A549 (cell line): ENCODE measurements at regions not wholly inside any gene's neighbourhood (a gene's known extent, or its start where the extent isn't known, plus 50 kb on each side); places are given as distances from the start of the nearest gene placed in this dataset.

Experiments
- ATAC-seq, 2 experiments: fragments of 200-7000 bp in 1 of 2; fragments of >200 bp in 1 of 2; cut with Nextera tagmentation in 1 of 2; cut with Tn5 transposase in 1 of 2; 3 replicates each; pipeline versions ENCODE4 v1.8.0 to v1.9.1; 2018 to 2020; ENCODE audit warnings: mild to moderate bottlenecking in 1 of 2, moderate library complexity in 1 of 2
- CTCF ChIA-PET: fragments of 300-600 bp; sonication (Branson Sonifier 250); formaldehyde crosslinking; extraction: SDS; loops from one replicate; lab custom pipeline; 2021; ENCODE audit warnings: antibody characterized with exemption, inconsistent platforms; lab: Yijun Ruan, JAX
- POLR2A ChIA-PET: fragments of 350-600 bp; formaldehyde crosslinking; extraction: SDS; loops from one replicate; lab custom pipeline; 2021; ENCODE audit warnings: antibody characterized with exemption, inconsistent platforms; lab: Yijun Ruan, JAX
- DNase-seq, 2 experiments: peaks; one replicate each; pipeline versions ENCODE4 v3.0.0 to v3.0.0-alpha.2; 2011 to 2016; ENCODE audit warnings: low read depth in 1 of 2, low spot score in 1 of 2
- FAIRE-seq: peaks from 2 replicates; lab custom pipeline; 2011; peaks lifted over from hg19 to GRCh38; lab: Jason Lieb, UNC
- H3K27ac ChIP-seq, 2 experiments: fragments of >200 bp; sonication (Bioruptor Twin); formaldehyde crosslinking; 3 replicates each; pipeline ENCODE4 v1.5.1; 2016 to 2017
- H3K4me1 ChIP-seq: fragments of >200 bp; sonication (Bioruptor Twin); formaldehyde crosslinking; 3 replicates; pipeline ENCODE4 v1.6.1; 2016
- H3K4me2 ChIP-seq: fragments of >200 bp; sonication (Bioruptor Twin); formaldehyde crosslinking; 3 replicates; pipeline ENCODE4 v1.6.1; 2016
- H3K4me3 ChIP-seq: fragments of >200 bp; sonication (Bioruptor Twin); formaldehyde crosslinking; 3 replicates; pipeline ENCODE4 v1.5.1; 2016
- H3K9me3 ChIP-seq: fragments of >200 bp; sonication (Bioruptor Twin); formaldehyde crosslinking; 3 replicates; pipeline ENCODE4 v1.6.1; 2016
- BHLHE40 ChIP-seq: IDR thresholded peaks from 2 replicates; pipeline ENCODE4 v1.6.1; 2012; ENCODE audit warnings: low read depth, low read length, inconsistent platforms
- CHD2 ChIP-seq: fragments of 150-350 bp; IDR thresholded peaks from 2 replicates; pipeline ENCODE4 v1.6.1; 2014; ENCODE audit warnings: low read length; ENCODE audit not compliant: partially characterized antibody
- CHD4 ChIP-seq: fragments of 200-600 bp; sonication (generic); IDR thresholded peaks from 2 replicates; pipeline ENCODE4 v1.6.1; 2016; ENCODE audit warnings: antibody characterized with exemption, mild to moderate bottlenecking, borderline replicate concordance
- EHMT2 ChIP-seq: fragments of 200-600 bp; sonication (generic); IDR thresholded peaks from 2 replicates; pipeline ENCODE4 v1.6.1; 2016; ENCODE audit warnings: antibody characterized with exemption, low read depth, mild to moderate bottlenecking, moderate library complexity
- ESRRA ChIP-seq: fragments of 150-350 bp; IDR thresholded peaks from 2 replicates; pipeline ENCODE4 v1.6.1; 2014; ENCODE audit warnings: mild to moderate bottlenecking, low read length, borderline replicate concordance
- FOSL2 ChIP-seq, 2 experiments: fragments of 450-650 bp in 1 of 2; fragments of >200 bp in 1 of 2; sonication (Bioruptor Twin) in 1 of 2; formaldehyde crosslinking; IDR thresholded peaks; 2 replicates each; pipeline versions ENCODE4 v1.5.0 to v1.6.1; 2016 to 2020; ENCODE audit warnings: mild to moderate bottlenecking in 1 of 2, moderate library complexity in 1 of 2
- HDAC2 ChIP-seq: fragments of 200-600 bp; sonication (generic); IDR thresholded peaks from 2 replicates; pipeline ENCODE4 v1.6.1; 2016
- HEYL ChIP-seq: fragments of 250-450 bp; sonication (Bioruptor Pico); IDR thresholded peaks from 2 replicates; pipeline ENCODE4 v1.8.0; 2021; ENCODE audit warnings: mild to moderate bottlenecking, moderate library complexity
- HOXB13 ChIP-seq: fragments of 250-450 bp; sonication (Bioruptor Pico); IDR thresholded peaks from 2 replicates; pipeline ENCODE4 v1.5.0; 2020; ENCODE audit warnings: low read depth, mild to moderate bottlenecking, moderate library complexity
- HOXB5 ChIP-seq: fragments of 250-450 bp; sonication (Bioruptor Pico); IDR thresholded peaks from 2 replicates; pipeline ENCODE4 v1.5.0; 2020; ENCODE audit warnings: mild to moderate bottlenecking, moderate library complexity
- JUN ChIP-seq, 2 experiments: fragments of >200 bp; sonication (Bioruptor Twin); formaldehyde crosslinking; IDR thresholded peaks; 2 replicates in 1 of 2; 3 replicates in 1 of 2; pipeline ENCODE4 v1.6.1; 2016 to 2017
- KDM1A ChIP-seq: fragments of 200-600 bp; sonication (generic); IDR thresholded peaks from 2 replicates; pipeline ENCODE4 v1.6.1; 2016; ENCODE audit warnings: low read depth, mild to moderate bottlenecking
- MAZ ChIP-seq: fragments of 150-350 bp; IDR thresholded peaks from 2 replicates; pipeline ENCODE4 v1.6.1; 2014; ENCODE audit warnings: antibody characterized with exemption, low read depth, low read length, borderline replicate concordance
- NFE2L2 ChIP-seq: fragments of 150-350 bp; conservative IDR thresholded peaks from 2 replicates; pipeline ENCODE4 v1.6.1; 2014; ENCODE audit warnings: low read length
- NR3C1 ChIP-seq: fragments of >200 bp; sonication (Bioruptor Twin); formaldehyde crosslinking; IDR thresholded peaks from 3 replicates; pipeline ENCODE4 v1.6.1; 2017
- PHF8 ChIP-seq: fragments of 200-600 bp; sonication (generic); IDR thresholded peaks from 2 replicates; pipeline ENCODE4 v1.6.1; 2016; ENCODE audit warnings: low read depth, mild to moderate bottlenecking, antibody characterized with exemption, moderate library complexity, borderline replicate concordance
- POLR2AphosphoS2 ChIP-seq: conservative IDR thresholded peaks from 2 replicates; pipeline ENCODE4 v1.6.1; 2012; ENCODE audit warnings: low read length, improper control_type of control experiment, inconsistent platforms
- RAD21 ChIP-seq, 2 experiments: fragments of >200 bp in 1 of 2; sonication (Bioruptor Twin) in 1 of 2; formaldehyde crosslinking in 1 of 2; IDR thresholded peaks in 1 of 2; conservative IDR thresholded peaks in 1 of 2; 2 replicates in 1 of 2; 3 replicates in 1 of 2; pipeline ENCODE4 v1.6.1; 2012 to 2018; ENCODE audit warnings: inconsistent platforms in 1 of 2
- RARB ChIP-seq: fragments of 250-450 bp; sonication (Bioruptor Pico); IDR thresholded peaks from 2 replicates; pipeline ENCODE4 v1.8.0; 2021; ENCODE audit warnings: mild to moderate bottlenecking, moderate library complexity
- RCOR1 ChIP-seq: fragments of 150-350 bp; IDR thresholded peaks from 2 replicates; pipeline ENCODE4 v1.6.1; 2014; ENCODE audit warnings: antibody characterized with exemption, low read length, low read depth
- RFX5 ChIP-seq: fragments of 450-650 bp; IDR thresholded peaks from 2 replicates; pipeline ENCODE4 v1.7.1; 2014; ENCODE audit warnings: antibody characterized with exemption, mild to moderate bottlenecking, moderate library complexity
- TP53 ChIP-seq: fragments of 250-450 bp; sonication (Bioruptor Pico); IDR thresholded peaks from 2 replicates; pipeline ENCODE4 v1.5.0; 2021; ENCODE audit warnings: mild to moderate bottlenecking, moderate library complexity
- ZC3H11A ChIP-seq: fragments of 450-650 bp; IDR thresholded peaks from 2 replicates; pipeline ENCODE4 v1.6.1; 2014; ENCODE audit warnings: antibody characterized with exemption, mild to moderate bottlenecking
- ZFP36 ChIP-seq: fragments of 450-650 bp; IDR thresholded peaks from 2 replicates; pipeline ENCODE4 v1.6.1; 2014; ENCODE audit warnings: borderline replicate concordance; ENCODE audit not compliant: partially characterized antibody
- ZNF302 ChIP-seq: fragments of 250-450 bp; sonication (Bioruptor Pico); IDR thresholded peaks from 2 replicates; pipeline ENCODE4 v1.9.0; 2021; ENCODE audit warnings: inconsistent platforms, mild to moderate bottlenecking, moderate library complexity
- WGBS: methylation state at CpG from one replicate; pipeline ENCODE4 v1.1.6; 2017; ENCODE audit errors: missing lambda C conversion rate; 5-methylcytosine and 5-hydroxymethylcytosine counted together
- TF ChIP-seq, protein P1 (sequence below): IDR thresholded peaks from 2 replicates; pipeline ENCODE4 v1.6.1; 2012; ENCODE audit warnings: low read depth, borderline replicate concordance
- TF ChIP-seq, protein P2 (sequence below): IDR thresholded peaks from 2 replicates; pipeline ENCODE4 v1.6.1; 2012
- TF ChIP-seq, protein P3 (sequence below): IDR thresholded peaks from 2 replicates; pipeline ENCODE4 v1.6.1; 2012
- TF ChIP-seq, protein P4 (sequence below): fragments of >200 bp; sonication (Bioruptor Twin); formaldehyde crosslinking; IDR thresholded peaks from 2 replicates; pipeline ENCODE4 v1.6.1; 2016
- TF ChIP-seq, protein P5 (sequence below): fragments of >200 bp; sonication (Bioruptor Twin); formaldehyde crosslinking; IDR thresholded peaks from 3 replicates; pipeline ENCODE4 v1.5.1; 2016
- TF ChIP-seq, protein P6 (sequence below): fragments of >200 bp; sonication (Bioruptor Twin); formaldehyde crosslinking; IDR thresholded peaks from 3 replicates; pipeline ENCODE4 v1.6.1; 2016

DNA sequence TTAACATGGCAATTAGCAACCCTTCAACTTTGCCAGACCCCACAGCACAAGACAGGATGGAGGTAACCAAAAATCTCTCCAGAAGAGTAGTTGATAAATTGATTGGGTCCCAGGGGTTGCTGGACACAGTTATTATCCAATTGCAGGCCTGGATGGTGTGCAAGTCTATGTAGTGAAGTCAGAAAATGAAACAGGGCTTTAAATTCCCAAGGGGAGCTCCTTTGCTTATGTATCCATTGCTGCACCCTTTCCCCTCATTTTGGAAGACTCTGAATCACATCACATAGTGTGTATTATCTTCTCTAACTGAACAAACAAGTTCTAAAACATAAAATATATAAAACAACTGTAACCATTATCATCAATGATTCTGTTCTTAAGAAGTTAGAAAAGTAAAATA, 550.2 kb downstream of the LMO4 start:
- Histone ChIP-seq H3K9me3 (no peaks in the 10 kb centered on the region), H3K4me1 (no peaks in the 10 kb centered on the region; the same call in 2 of the 3 replicates), H3K27ac (no peak overlapping the region), H3K4me2 (no peak overlapping the region), H3K4me3 (no peak overlapping the region)
- DNase-seq = no peak
- TF ChIP-seq RCOR1 (no peak), ZFP36 (no peak), RFX5 (no peak), NFE2L2 (no peak), NR3C1 (no peak), ZC3H11A (no peak), FOSL2 (IDR thresholded peaks at IDR 0.05) (no peak), FOSL2 (CRISPR knock-in tag; IDR thresholded peaks at IDR 0.05) (no peak), CHD2 (no peak), ZNF302 (no peak), TP53 (CRISPR knock-in tag) (no peak), JUN (IDR thresholded peaks at IDR 0.05) (no peak), PHF8 (no peak)
- TF ChIP-seq, protein P1, sequence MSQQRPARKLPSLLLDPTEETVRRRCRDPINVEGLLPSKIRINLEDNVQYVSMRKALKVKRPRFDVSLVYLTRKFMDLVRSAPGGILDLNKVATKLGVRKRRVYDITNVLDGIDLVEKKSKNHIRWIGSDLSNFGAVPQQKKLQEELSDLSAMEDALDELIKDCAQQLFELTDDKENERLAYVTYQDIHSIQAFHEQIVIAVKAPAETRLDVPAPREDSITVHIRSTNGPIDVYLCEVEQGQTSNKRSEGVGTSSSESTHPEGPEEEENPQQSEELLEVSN = no peak
- TF ChIP-seq, protein P2, sequence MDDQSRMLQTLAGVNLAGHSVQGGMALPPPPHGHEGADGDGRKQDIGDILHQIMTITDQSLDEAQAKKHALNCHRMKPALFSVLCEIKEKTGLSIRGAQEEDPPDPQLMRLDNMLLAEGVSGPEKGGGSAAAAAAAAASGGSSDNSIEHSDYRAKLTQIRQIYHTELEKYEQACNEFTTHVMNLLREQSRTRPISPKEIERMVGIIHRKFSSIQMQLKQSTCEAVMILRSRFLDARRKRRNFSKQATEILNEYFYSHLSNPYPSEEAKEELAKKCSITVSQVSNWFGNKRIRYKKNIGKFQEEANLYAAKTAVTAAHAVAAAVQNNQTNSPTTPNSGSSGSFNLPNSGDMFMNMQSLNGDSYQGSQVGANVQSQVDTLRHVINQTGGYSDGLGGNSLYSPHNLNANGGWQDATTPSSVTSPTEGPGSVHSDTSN = no peak
- TF ChIP-seq, protein P3, sequence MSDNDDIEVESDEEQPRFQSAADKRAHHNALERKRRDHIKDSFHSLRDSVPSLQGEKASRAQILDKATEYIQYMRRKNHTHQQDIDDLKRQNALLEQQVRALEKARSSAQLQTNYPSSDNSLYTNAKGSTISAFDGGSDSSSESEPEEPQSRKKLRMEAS = no peak
- TF ChIP-seq, protein P4, sequence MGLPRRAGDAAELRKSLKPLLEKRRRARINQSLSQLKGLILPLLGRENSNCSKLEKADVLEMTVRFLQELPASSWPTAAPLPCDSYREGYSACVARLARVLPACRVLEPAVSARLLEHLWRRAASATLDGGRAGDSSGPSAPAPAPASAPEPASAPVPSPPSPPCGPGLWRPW = no peak
- TF ChIP-seq, protein P5, sequence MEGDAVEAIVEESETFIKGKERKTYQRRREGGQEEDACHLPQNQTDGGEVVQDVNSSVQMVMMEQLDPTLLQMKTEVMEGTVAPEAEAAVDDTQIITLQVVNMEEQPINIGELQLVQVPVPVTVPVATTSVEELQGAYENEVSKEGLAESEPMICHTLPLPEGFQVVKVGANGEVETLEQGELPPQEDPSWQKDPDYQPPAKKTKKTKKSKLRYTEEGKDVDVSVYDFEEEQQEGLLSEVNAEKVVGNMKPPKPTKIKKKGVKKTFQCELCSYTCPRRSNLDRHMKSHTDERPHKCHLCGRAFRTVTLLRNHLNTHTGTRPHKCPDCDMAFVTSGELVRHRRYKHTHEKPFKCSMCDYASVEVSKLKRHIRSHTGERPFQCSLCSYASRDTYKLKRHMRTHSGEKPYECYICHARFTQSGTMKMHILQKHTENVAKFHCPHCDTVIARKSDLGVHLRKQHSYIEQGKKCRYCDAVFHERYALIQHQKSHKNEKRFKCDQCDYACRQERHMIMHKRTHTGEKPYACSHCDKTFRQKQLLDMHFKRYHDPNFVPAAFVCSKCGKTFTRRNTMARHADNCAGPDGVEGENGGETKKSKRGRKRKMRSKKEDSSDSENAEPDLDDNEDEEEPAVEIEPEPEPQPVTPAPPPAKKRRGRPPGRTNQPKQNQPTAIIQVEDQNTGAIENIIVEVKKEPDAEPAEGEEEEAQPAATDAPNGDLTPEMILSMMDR = no peak
- FAIRE-seq = no peak
- no peak for ATAC-seq
- CTCF ChIA-PET = no interaction called here
- POLR2A ChIA-PET = no interaction called here

DNA sequence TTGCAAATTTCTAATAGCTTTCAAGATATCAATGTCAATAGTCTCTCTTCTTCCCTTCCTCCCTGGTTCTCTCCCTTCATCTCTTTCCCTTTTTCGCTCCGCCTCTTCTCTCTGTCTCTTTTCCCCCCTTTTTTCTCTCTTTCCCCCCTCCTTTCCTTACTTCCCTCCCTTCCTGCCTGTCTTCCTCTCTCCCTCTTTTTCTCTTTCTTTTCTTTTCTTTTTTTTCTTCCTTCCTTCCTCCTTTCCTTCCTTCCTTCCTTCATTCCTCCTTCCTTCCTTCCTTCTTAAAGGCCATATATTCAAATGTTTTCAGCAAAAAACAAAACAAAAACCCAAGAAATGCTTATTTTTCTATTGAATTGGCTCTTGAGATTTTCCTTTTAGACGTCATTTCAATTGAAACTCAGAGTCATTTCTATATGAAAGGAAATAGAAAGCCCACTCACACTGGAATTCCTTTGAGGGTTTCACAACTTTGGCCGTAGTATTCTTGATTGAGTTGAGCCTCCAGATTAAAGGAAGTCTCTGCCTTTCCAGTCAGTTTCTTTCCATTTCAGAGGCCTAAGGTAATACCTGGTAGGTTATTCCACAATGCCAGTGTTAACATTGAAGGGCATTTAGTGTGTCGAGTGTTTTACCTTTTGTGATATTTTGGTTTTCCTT, 551.5 kb downstream of the LMO4 start:
- POLR2A ChIA-PET = no interaction called here
- Histone ChIP-seq H3K4me1 (no peaks in the 10 kb centered on the region; the same call in 2 of the 3 replicates), H3K9me3 (no peaks in the 10 kb centered on the region), H3K4me2 (no peak overlapping the region), H3K4me3 (no peak overlapping the region)
- no peak for DNase-seq
- WGBS = 91% methylated on average over 5 of the region's 5 CpGs
- no peak for TF ChIP-seq KDM1A
- no peak for TF ChIP-seq MAZ
- TF ChIP-seq, protein P6, sequence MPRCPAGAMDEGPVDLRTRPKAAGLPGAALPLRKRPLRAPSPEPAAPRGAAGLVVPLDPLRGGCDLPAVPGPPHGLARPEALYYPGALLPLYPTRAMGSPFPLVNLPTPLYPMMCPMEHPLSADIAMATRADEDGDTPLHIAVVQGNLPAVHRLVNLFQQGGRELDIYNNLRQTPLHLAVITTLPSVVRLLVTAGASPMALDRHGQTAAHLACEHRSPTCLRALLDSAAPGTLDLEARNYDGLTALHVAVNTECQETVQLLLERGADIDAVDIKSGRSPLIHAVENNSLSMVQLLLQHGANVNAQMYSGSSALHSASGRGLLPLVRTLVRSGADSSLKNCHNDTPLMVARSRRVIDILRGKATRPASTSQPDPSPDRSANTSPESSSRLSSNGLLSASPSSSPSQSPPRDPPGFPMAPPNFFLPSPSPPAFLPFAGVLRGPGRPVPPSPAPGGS = no peak
- TF ChIP-seq, protein P1 = no peak
- TF ChIP-seq HEYL (CRISPR knock-in tag) = no peak
- TF ChIP-seq RAD21 (conservative IDR thresholded peaks at IDR 0.05 in 1 of 2, IDR thresholded peaks at IDR 0.05 in 1 of 2) = no peak
- no peak for TF ChIP-seq RARB (CRISPR knock-in tag)
- no peak for TF ChIP-seq HOXB13
- no peak for TF ChIP-seq CHD4
- TF ChIP-seq, protein P2 = no peak
- no peak for TF ChIP-seq POLR2AphosphoS2
- no peak for TF ChIP-seq RCOR1
- no peak for TF ChIP-seq CHD2
- no peak for TF ChIP-seq EHMT2
- no peak for TF ChIP-seq HDAC2
- TF ChIP-seq BHLHE40 = no peak
- TF ChIP-seq HOXB5 = no peak
- TF ChIP-seq ESRRA = no peak
- TF ChIP-seq, all 56 proteins: peak for 0
- ATAC-seq (no peak), FAIRE-seq (no peak)
- no peak overlapping the region for H3K27ac ChIP-seq
- CTCF ChIA-PET = no interaction called here
